ENCODE measurements at regions not wholly inside any gene's neighbourhood (a gene's known extent, or its start where the extent isn't known, plus 50 kb on each side); places are given as distances from the start of the nearest gene placed in this dataset.

DNA sequence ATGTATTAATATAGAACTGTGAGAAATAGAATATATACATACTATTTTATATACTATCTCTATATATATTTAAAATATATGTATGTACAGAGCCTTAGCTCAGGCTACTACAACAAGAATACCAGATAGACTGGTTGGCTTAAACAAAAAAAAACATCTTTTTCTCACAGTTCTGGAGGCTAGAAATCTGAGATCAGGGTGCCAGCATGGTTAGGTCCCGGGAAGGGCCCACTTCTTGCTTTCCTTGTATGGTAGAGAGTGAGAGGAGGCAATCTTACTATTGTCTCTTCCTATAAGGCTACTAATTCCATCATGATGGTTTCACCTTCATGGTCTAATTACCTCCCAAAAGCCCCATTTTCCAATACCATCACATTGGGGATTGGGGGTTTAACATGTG lies 613.0 kb downstream of the ZNF608 start:
- no peak overlapping the region for H3K4me3 ChIP-seq
- no peak overlapping the region for H3K27ac ChIP-seq
- TF ChIP-seq, protein P1, sequence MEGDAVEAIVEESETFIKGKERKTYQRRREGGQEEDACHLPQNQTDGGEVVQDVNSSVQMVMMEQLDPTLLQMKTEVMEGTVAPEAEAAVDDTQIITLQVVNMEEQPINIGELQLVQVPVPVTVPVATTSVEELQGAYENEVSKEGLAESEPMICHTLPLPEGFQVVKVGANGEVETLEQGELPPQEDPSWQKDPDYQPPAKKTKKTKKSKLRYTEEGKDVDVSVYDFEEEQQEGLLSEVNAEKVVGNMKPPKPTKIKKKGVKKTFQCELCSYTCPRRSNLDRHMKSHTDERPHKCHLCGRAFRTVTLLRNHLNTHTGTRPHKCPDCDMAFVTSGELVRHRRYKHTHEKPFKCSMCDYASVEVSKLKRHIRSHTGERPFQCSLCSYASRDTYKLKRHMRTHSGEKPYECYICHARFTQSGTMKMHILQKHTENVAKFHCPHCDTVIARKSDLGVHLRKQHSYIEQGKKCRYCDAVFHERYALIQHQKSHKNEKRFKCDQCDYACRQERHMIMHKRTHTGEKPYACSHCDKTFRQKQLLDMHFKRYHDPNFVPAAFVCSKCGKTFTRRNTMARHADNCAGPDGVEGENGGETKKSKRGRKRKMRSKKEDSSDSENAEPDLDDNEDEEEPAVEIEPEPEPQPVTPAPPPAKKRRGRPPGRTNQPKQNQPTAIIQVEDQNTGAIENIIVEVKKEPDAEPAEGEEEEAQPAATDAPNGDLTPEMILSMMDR (IDR thresholded peaks at IDR 0.05) = no peak
- TF ChIP-seq POLR2A (IDR thresholded peaks at IDR 0.05) = no peak
- no peaks in the 10 kb centered on the region for H3K27me3 ChIP-seq
- no peak for ATAC-seq
- no peak for DNase-seq
- intact Hi-C loops (cut with DNase I) = no loop called here
- H3K9me3 ChIP-seq = no peaks in the 10 kb centered on the region
- H3K36me3 ChIP-seq = no peaks in the 10 kb centered on the region
- WGBS (ENCODE audit: insufficient coverage, low coverage, low lambda C conversion rate, missing lambda C conversion rate) = 44% methylated on average over 1 of the region's 1 CpG
- H3K4me1 ChIP-seq = no peaks in the 10 kb centered on the region

DNA sequence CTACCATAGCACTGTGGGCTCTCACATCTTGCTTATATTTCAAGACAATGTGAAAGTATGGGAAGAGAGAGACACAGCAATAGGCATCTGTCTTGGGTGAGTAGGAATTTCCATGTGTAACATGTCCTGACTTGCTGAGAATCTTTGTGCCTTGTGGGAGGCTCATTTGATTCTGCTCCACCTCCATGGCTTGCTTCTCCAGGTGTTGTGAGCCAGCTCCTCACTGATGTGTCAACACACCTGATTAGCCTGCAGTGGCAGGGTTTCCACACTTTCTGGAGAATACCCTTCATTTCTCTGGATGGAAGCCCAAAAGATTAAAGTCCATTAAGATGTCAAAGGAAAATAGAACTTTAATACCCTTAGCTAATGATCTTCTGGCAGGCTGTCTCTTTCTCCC lies 613.6 kb downstream of the ZNF608 start:
- no peak overlapping the region for H3K27ac ChIP-seq
- TF ChIP-seq, protein P1 (IDR thresholded peaks at IDR 0.05) = no peak
- TF ChIP-seq POLR2A (IDR thresholded peaks at IDR 0.05) = no peak
- no peaks in the 10 kb centered on the region for H3K9me3 ChIP-seq
- no peaks in the 10 kb centered on the region for H3K36me3 ChIP-seq
- H3K4me1 ChIP-seq = no peaks in the 10 kb centered on the region
- no peak for ATAC-seq
- intact Hi-C loops (cut with DNase I) = no loop called here
- H3K4me3 ChIP-seq = no peak overlapping the region
- H3K27me3 ChIP-seq = no peaks in the 10 kb centered on the region
- DNase-seq = no peak

- H3K27me3 ChIP-seq = no peaks in the 10 kb centered on the region
- no peaks in the 10 kb centered on the region for H3K9me3 ChIP-seq
- WGBS (ENCODE audit: insufficient coverage, low coverage, low lambda C conversion rate, missing lambda C conversion rate) = 63% methylated on average over 2 of the region's 2 CpGs
- no peaks in the 10 kb centered on the region for H3K4me1 ChIP-seq
- TF ChIP-seq, protein P1 (IDR thresholded peaks at IDR 0.05) = no peak
- TF ChIP-seq POLR2A (IDR thresholded peaks at IDR 0.05) = no peak
- ATAC-seq (no peak), DNase-seq (no peak)
- no peak overlapping the region for H3K27ac ChIP-seq
- no peak overlapping the region for H3K4me3 ChIP-seq
- intact Hi-C loops (cut with DNase I) = no loop called here
- no peaks in the 10 kb centered on the region for H3K36me3 ChIP-seq
Observed at GRCh38 chr5:124131466-124131865, 615.0 kb downstream of the ZNF608 start.

GRCh38 chr5:124130816-124131215 lies 615.6 kb downstream of the ZNF608 start:
- 89% methylated on average over 5 of the region's 6 CpGs for WGBS (ENCODE audit: insufficient coverage, low coverage, low lambda C conversion rate, missing lambda C conversion rate)

More at GRCh38 chr5:124130816-124131215, 615.6 kb downstream of the ZNF608 start:
- no peaks in the 10 kb centered on the region for H3K4me1 ChIP-seq
- intact Hi-C loops (cut with DNase I) = no loop called here
- no peaks in the 10 kb centered on the region for H3K27me3 ChIP-seq
- no peak overlapping the region for H3K4me3 ChIP-seq
- H3K27ac ChIP-seq = no peak overlapping the region
- H3K36me3 ChIP-seq = no peaks in the 10 kb centered on the region
- no peaks in the 10 kb centered on the region for H3K9me3 ChIP-seq
- TF ChIP-seq, protein P1 (IDR thresholded peaks at IDR 0.05) = no peak
- no peak for TF ChIP-seq POLR2A (IDR thresholded peaks at IDR 0.05)
- ATAC-seq (no peak), DNase-seq (no peak)

All from right lobe of liver (tissue), 6 donors.